HG03039 (cell line): ENCODE measurements at regions not wholly inside any gene's neighbourhood (a gene's known extent, or its start where the extent isn't known, plus 50 kb on each side); places are given as distances from the start of the nearest gene placed in this dataset.

Experiments used
- ATAC-seq: cut with Tn5 transposase; IDR thresholded peaks from one replicate; pipeline ENCODE4 v1.9.1; 2021; ENCODE audit warnings: mild to moderate bottlenecking, moderate library complexity; ENCODE audit not compliant: unreplicated experiment

GRCh38 chr5:60209146-60209840 lies 315.8 kb upstream of the PDE4D start:
- no peak for ATAC-seq

GRCh38 chr5:60208716-60209115 lies 315.2 kb upstream of the PDE4D start:
- ATAC-seq: no peak

- ATAC-seq: peak; percentile 93
Measured at GRCh38 chr5:60207040-60207439, 313.5 kb upstream of the PDE4D start.

GRCh38 chr5:60206234-60206633 lies 312.7 kb upstream of the PDE4D start:
- ATAC-seq: no peak

DNA sequence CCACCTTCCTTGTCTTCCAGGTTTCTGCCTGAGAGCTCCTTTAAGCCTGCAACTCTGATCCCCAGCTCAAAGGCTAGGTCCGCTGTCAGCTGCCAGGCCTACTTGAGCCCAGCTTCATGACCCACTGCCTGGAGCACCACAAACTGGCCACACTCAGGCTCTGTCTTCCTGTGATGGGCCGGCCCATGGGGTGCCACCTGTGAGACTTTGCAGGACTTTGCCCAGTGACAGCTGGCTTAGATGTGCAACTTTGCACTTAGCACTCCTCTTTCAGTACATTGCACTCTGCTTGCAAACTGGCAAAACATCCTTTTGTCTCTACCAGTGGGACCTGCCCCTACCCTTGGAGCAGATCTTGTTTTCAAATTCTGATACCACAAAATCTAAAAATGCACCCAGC lies 311.5 kb upstream of the PDE4D start:
- no peak for ATAC-seq

GRCh38 chr5:60196385-60197113 lies 303.0 kb upstream of the PDE4D start:
- ATAC-seq: no peak

DNA sequence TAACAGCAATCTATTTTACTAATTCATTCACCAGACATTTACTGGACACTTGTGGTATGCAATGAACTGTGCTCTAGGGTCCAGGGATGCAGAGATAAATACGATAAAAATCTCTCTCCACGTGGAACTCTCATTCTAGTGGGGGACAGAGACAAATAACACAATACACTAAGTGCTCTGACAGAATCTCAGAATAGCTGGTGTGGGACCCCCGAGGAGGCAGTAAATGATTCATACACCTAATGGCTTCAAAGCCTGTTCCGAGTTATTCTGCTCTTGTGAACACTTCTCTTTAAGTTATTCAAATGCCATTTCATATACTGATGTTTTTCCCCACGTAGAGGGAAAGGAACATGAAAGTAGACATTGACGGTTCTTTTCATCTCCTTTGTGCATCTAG lies 302.0 kb upstream of the PDE4D start:
- ATAC-seq: no peak

DNA sequence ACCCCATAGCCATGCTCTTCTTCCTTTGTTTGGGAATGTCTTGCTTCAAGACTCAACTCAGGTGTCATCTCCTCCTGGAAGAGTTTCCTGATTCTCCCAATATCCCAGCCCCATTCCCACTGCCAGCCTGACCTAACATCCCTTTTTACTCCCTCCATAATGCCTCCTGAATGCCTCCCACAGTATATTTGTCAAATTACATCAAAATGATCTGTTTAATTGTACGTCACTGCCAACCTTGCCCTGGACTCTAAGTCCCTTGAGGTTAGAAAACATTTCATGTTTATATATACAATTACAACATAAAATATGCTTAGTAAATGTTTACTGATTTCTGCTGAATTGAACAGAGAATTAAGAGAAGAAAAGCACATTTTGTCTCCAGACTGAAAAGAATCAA lies 301.6 kb upstream of the PDE4D start:
- ATAC-seq: no peak

GRCh38 chr5:60185231-60186099 lies 291.9 kb upstream of the PDE4D start:
- ATAC-seq: no peak

- no peak for ATAC-seq
Measured at GRCh38 chr5:60184606-60185005, 291.1 kb upstream of the PDE4D start.

DNA sequence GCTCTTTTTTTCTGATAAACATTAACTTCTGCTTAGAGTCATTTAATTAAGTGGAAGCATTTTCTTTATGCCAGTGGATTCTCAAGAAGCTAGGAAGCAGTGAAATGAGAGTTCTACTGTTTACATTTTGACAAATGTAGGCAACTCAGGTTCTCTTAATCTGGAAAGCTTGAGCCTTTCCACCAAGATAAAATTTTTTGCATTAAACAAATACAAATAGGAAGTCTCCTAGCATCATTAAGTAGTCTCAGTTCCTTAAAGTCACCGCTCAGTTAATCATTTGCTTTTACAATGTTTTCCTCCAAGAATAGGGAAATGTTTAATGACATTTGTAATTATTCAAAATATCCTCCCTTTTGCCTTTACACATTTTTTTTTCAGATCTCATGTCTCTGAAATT lies 290.4 kb upstream of the PDE4D start:
- no peak for ATAC-seq

GRCh38 chr5:60178101-60178500 lies 284.6 kb upstream of the PDE4D start:
- no peak for ATAC-seq

DNA sequence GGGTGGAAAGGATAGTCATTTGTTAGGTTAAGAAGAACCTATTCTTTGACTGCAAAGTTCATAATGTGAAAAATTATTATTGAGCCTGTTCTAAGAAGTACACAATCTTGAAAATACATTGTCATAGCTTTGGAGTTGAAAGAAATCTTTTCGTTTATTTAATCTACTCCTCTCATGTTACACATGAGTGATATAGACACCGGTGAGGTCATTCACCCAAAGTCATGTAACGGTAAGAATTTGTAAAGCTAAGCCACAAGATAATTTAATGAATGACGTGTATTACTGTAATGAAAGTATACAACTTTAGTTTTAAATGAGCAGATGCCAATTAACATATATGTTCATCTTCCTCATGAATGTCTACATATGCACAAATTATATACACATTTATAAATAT lies 284.1 kb upstream of the PDE4D start:
- ATAC-seq: no peak

- ATAC-seq: no peak
Measured at GRCh38 chr5:60173667-60174066, 280.1 kb upstream of the PDE4D start.

DNA sequence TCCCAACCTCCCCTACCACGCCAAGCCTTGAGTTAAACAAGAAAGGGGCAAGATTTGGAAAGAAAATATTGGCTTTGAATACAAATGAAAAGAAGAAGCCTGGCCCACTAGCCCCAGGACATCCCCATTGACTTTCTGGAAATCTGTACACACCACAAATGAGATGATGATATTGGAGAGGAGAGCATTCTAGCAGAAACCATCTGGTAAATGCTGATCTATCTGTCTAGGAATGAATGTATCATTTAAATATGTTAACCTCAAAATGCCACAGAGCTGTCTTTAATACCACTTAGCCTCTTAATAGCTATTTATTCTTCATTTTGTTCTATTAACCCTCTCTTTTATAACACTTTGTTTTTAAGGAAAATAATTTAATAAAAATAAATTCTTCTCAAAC lies 270.2 kb upstream of the PDE4D start:
- no peak for ATAC-seq

GRCh38 chr5:60162441-60162840 lies 268.9 kb upstream of the PDE4D start:
- no peak for ATAC-seq

DNA sequence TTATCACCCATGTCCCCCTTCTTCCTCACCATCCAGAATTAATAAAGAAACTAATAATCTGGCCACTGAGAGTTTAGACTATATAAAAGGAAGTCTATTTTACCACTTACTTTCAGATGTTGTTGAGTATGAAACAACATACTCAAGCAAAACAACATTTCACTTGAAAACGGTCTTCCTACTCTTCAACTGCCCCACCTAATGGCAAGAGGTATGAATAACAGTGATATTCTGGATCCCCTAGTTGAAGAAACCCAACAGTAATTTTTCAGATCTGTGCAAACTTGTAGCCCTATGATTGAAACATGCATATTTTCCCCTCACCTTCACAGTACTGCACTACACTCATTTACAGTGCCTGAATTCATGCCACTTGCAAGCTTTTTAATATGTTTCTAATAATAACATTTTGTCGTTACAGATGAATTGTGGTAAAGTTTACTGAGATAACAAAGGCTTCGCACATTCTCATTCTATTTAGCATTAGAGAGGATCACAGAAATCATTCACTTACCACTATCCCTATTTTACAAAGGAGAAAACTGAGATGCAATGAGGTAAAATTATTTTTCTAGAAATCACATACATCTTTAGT lies 267.9 kb upstream of the PDE4D start:
- ATAC-seq: peak; percentile 64

DNA sequence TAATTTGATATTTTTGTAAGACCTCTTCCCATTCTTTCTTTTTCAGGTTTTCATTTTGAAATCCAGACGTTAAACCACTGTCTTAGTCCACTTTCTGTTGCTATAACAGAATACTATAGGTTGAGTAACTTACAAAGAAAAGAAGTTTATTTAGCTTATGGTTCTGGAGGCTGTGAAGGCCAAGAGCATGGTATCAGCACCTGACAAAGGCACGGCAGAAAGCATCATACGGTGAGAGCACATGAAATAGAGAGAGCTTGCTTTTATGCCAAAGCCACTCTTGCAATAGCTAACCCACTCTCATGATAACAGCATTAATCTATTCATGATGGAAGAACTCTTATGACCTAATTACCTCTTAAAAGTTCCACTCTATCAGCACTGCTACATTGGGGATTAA lies 255.6 kb upstream of the PDE4D start:
- no peak for ATAC-seq

- no peak for ATAC-seq
Measured at GRCh38 chr5:60148366-60148765, 254.8 kb upstream of the PDE4D start.

GRCh38 chr5:60147791-60148190 lies 254.3 kb upstream of the PDE4D start:
- ATAC-seq: no peak

DNA sequence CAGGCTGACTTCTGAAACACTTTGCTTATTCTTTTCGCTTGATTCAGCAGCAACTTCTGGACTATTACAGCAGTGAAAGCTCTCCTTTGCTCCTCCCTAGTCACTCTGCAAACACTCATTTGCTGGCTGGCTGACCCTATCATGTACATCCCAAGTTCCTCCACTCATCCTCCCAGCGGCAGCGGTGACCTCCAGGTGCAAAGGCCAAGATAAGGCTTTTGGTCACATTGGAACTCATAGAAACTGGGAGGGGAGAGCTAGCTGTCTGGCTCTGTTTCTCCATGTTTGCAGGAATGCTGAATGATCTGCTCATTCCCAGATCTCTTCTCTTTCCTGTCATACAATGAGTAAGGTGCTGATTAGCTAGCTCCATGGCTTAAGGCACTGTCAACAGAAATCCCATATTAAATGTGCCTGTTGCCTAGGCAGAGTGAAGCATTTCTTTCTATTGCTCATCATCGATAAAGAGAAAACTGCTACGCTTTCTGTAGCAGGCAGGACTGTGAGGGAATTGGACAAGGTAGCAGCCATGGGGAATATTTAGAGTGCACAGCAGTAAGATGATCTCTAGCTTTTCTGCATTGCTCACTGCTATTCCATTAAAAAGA lies 250.5 kb upstream of the PDE4D start:
- ATAC-seq: no peak
